ENCODE measurements at regions not wholly inside any gene's neighbourhood (a gene's known extent, or its start where the extent isn't known, plus 50 kb on each side); places are given as distances from the start of the nearest gene placed in this dataset.

DNA sequence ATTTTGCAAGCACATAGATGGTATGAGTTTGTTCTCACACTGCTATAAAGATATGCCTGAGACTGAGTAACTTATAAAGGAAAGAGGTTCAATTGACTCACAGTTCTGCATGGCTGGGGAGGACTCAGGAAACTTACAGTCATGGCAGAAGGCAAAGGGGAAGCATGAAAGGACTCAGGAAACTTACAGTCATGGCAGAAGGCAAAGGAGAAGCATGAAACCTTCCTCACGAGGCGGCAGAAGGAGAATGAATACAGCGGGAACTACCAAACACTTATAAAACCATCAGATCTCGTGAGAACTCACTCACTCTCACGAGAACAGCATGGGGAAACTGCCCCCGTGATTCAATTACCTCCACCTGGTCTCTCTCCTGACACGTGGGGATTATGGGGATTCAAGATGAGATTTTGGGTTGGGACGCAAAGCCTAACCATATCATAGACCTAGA is 101.9 kb upstream of the NCOR2 start:
- peak; percentile 78 to 89 for DNase-seq

DNA sequence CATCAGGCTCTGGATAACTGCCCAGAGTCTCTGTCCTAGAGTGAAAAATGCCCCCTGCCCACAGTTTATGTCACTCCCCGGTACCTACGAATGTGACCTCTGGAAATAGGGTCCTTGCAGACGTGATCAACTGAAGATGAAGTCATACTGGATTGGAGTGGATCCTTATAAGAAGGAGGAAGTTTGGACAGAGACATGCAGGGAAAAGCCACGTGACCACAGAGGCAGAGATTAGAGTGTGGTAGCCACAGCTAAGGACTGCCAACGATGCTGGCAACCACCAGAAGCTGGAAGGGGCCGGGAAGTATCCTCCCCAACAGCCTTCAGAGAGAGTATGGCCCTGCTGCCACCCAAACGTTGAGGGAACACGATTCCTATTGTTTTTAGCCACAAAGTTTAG is 101.2 kb upstream of the NCOR2 start:
- no peak for DNase-seq

DNA sequence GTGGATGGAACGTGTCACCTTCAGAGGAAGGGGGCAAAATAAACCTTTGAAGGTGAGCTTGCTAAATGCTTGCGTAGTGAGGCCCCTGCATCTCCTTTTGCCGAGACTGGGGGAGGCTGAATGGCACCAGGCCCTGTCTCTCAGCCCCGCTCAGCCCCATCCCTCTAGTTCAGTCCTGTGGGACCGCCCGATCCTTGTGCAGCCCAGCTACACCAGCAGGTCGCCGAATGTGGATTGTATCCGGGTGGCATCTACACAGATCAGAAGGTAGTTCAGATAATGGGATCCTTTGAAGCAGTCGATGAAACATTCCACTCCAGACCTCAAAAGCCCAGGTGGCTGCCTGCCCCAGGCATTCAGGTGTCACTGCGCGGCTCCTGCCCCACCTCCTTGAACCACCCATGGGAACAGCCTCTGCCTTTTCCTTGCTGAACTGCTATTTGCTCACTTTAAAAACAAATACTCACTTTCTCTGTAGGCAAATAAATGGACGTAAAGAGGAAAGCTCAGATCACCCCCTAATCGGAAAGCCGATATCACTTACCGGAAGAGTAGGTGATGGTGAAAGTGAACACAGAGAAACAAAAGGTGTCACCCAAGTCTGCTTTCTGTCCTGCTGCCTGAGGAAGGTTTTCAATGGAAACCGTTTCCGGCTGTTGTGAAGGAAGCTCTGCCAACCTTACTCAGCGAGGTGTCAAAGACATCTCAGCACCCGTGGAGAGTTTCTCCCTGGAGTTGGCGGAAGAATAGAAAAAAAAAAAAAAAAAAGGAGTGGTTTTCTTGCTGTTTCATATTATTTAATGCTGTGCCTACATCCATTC is 100.3 kb upstream of the NCOR2 start:
- DNase-seq, result no peak

DNA sequence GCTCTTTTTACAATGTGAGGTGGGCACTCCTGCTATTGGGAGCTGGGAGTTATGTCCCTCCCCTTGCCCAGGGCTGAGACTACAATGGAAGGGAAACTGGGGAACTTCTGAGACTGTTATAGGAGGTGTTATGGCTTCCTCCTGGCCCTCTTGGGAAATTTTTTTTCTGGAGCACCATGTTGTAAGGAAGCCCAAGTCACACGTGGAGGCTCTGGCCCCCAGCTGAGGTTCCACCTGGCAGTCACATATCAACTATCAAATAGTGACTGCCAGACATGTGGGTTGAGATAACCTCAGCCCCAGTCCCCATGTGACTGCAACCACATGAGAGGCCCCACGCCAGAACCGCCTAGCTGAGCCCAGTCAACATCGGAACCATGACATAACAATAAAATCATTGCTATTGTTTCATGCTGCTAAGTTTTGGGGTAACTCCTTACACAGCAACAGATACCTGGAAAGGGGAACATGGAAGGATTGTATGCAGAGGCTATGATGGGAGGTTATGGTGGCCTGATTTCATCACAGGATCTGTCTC is 99.4 kb upstream of the NCOR2 start:
- no peak for DNase-seq

DNA sequence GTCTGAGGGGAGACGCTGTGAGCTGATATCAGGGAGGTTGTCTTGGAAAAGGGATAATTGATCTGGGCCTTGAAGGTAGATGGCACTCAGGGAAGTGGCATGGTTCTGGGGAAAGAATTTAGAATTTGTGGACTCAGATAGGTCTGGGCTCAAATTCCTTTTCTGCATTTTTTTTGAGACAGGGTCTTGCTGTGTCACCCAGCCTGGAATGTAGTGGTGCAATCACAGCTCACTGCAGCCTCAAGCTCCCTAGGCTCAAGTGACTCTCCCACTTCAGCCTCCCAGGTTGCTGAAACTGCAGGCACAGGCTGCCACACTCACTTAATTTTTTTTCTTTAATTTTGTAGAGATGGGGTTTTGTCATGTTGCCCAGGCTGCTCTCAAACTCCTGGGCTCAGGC is 98.1 kb upstream of the NCOR2 start:
- DNase-seq, result no peak

DNA sequence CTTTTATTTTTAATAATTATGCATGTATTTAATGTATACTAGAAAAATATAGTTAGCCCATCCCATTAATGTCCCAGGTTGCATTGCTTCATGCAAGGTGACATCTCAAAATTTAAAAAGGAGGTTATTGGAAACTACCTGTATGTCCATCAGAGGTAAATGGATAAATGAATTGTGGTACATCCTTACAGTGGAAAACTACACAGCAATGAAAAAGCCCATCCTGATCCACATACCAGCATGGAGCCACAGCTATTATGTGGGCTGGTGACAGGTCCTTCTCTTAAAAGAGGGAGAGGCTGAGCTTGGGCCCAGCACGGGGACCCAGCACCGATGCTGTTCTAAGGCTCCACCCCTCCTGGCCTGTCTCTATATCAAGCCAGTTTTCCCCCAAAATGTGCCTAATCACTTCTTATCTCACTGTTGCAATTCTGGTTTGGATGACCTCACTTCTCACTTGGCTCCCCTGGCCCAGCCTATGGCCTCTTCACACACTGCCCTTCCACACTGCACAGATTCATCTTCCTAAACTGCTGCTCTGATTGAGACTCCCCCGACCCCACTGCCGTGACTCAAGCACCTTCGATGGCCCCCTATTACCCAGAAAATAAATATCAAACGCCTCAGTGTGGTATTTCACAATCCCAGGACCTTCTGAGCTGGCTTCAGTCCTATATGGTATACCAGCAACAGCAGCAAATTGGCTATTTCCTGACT is 97.1 kb upstream of the NCOR2 start:
- no peak for DNase-seq

DNA sequence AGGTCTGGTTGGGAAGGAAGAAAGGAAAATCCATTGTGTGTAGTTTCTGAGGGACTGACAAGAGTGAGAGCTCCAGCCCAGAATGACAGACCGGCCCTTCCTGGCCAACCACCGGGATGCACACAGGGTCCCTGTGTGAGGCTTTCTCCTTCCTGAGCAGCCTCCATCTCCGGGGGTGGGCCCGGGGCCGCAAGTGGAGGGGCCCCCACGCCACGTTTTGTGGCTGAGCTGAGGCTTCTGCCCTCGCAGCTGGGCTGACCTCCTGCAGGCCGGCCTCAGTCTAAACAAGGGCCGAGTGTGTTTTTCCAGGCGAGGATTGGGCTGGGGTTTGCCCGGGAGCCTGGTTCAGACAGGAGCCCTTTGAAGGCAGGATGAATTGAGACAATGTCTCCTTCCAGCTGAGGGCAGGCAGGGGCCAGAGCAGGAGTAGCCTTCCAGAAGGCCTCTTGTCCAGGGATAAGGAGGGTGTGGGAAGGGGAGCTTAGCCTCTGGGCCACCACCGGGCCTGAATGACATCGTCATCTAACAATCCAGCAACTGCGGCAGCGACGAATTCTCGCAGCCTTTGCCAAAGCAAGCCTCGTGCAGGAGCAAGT is 96.5 kb upstream of the NCOR2 start:
- DNase-seq, result no peak

DNA sequence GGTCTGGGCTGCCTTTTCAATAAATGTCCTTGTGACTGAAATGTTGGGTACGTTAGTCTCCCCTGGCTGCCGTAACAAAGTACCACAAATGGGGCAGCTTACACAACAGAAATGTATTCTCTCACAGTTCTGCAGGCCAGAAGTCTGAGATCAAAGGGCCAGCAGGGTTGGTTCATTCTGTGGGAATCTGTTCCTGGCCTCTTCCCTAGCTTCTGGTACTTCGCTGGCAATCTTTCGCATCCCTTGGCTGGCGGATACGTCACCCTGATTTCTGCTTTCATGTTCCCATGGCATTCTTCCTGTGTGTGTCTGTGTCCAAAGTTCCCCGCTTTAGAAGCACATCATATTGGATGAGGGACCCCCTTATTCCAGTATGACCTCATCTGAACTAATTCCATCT is 95.8 kb upstream of the NCOR2 start:
- no peak for DNase-seq

DNA sequence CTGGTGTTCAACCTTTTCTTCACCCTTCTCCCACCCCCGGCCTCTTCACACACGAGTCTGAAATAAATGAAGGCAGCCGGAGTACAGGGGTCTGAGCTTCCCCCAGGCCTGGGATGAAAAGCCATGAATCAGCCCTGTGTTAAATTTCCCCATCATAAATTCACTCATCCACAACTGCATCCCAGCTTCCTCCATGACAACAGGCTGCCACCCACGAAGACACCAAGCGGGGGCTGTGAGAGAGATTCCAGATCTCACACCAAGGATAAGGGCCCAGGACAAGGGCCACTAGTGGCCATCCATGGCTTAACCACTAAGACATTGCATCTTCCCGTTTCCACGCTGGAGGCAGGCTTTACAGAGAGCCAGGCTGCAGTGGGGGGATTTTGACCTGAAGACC is 93.9 kb upstream of the NCOR2 start:
- peak in 1 of 2 experiments; percentile 45 for DNase-seq

DNA sequence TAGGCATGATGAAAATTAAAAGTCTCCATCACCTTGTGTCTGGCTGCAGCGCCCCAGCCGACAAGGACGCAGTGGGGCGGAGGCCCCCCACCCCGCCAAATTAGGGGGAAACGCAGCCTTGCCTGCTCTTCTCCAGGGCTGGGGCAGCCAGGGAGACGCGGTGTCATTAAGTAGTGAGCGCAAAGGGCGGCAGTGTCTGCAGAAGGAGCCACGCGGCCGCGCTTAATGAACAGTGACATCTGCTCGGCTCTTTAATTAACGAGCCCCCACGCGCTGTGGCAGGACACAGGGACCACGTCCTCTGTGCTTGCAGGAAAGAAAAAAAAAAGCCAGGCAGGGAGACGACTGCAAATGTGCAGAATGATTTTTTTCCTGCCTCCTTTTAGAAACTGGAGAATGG is 93.4 kb upstream of the NCOR2 start:
- DNase-seq, result peak; percentile 90 to 96

DNA sequence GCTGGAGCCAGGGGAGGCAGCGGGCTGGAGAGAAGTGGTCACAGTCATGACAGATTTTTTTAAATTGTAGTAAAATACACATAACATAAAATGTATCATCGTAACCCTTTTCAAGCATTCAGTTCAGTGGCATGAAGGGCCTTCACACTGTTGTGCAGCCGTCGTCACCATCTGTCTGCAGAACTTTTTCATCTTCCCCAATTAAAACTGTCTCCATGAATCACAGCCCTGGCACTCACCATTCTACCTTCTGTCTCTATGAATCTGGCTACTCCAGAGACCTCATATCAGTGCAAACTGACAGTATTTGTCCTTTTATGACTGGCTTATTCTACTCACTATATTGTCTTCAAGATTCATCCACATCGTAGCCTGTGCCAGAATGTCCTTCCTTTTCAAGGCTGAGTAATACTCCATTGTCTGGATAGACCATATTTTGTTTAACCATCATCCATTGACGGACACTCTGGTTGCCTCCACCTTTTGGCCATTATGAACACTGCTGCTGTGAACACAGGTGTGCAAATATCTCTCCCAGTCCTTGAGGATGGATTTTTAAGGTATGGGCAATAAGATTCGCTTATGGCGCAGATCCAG is 91.5 kb upstream of the NCOR2 start:
- peak in 1 of 2 experiments; percentile 79 for DNase-seq

DNA sequence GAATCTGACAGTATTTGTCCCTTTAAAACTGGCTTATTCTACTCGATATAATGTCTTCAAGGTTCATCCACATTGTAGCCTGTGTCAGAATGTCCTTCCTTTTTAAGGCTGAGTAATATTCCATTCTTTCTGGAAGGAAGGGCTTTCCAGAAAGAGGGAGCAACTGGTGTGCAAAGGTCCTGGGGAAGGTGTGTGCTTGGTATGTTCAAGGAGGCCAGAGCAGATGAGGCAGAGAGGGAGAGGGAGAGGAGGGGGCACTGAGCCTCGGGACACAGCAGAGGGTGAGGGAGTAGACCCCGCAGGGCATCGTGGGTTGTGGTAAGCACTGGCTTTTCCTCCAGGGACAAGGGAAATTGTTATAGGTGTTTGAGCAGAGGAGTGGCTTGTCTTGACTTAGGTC is 90.9 kb upstream of the NCOR2 start:
- no peak for DNase-seq

DNA sequence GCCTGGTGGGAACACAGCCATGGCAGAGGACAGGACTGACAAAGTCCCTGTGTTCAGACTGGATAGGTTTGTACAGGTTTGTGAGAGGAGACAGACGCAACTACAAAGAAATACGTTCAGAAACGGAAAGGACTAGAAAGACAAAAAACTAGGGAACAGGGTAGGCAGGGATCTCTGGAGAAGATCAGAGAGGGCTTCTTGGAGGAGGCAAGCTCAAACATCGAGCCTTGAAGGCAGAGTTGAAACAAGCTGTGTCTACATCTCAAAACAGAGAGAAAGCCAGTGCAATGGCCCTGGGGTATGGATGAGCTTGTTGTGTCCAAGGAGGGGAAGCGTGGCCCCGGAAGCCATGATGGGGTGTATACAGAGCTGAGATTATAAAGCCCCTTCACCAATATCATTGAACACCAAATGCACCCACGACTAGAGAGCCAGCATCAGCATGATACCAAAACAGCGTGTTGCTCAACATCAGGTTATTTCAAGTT is 89.6 kb upstream of the NCOR2 start:
- DNase-seq, result no peak

DNA sequence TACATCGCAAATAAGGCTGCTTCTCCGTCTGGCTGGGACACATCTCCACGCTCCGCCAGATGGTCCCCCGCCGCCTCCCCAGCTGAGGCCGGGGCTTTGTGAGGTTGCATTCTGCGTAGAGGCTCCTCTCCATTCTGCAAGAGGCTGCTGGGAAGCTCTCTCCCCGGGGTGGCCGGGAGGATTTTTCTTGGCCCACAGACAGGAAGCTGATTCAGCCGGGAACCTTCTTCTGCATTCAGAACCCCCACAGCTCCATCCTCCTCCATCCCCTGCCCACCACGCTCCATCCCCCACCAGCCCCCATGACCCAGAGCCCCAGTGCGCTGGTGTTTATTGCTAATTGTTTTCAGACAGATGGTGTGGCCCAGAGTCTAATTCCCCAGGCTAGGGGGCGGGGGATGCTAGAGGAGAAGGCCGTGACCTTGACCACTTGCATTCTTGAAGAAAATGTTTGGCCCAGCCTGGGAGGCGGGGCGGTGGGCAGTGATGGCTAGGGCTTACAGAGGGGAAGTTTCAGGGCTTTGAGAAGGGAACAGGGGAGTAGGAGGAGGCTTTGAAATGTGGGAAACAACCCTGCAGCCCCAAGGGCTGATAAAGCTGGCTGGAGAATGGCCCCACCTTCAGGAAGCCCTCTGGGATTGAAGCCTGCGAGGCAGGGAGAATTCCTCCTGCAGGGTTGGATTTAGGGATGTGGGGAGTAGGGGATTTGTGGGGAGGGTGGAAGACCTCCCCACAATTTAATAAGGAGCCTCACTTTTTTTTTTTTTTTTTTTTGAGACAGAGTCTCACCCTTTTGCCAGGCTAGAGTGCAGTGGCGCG is 88.5 kb upstream of the NCOR2 start:
- peak; percentile 99 for DNase-seq

DNA sequence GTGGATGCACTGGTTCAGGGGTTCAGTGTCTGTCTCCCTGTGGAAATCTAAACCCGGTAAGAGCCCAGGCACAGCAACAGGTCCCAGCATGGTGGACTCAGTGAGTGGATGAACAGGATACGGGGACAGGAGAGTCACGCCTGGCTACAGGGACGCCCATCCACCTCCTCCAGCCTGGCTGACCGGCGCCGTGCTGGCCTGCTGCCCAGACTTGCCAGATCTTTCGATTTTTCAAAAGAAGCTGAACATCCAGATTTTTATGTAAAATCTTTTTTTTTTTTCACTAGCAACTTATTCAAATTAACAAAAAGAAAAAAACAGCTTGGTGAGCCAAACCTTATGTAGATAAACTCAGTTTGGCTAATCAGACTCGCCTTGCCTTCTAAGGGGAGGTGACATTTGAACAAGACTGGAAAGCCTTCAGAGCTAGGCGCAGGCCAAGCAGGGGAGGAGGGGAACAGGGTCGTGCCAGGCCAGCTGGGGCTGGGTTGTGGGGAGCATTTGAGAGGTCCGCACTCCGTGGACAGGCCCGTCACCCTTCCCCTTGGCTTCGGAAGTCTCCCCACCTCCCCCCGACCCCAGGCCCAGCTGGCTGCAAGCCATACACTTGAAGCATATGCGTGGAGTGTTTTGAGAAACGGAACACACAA is 87.8 kb upstream of the NCOR2 start:
- peak in 1 of 2 experiments; percentile 54 for DNase-seq

DNA sequence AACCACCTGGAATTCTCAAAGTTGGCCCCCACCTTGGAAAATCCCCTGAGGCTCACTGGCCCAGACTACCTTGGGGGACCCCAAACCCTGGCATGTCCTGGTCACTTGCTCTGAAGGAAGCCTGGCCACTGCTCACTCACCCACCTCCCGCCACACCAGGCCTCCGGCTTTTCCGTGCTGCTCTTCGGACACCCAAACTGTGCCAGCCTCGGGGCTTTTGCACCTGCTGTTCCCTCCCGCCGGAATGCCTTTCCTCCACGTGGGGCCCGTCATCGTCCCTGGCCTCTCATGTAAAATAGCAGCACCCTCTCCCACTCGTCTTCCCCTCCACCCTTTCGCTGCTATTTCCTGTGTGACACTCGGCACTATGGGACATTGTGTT is 87.2 kb upstream of the NCOR2 start:
- no peak for DNase-seq

DNA sequence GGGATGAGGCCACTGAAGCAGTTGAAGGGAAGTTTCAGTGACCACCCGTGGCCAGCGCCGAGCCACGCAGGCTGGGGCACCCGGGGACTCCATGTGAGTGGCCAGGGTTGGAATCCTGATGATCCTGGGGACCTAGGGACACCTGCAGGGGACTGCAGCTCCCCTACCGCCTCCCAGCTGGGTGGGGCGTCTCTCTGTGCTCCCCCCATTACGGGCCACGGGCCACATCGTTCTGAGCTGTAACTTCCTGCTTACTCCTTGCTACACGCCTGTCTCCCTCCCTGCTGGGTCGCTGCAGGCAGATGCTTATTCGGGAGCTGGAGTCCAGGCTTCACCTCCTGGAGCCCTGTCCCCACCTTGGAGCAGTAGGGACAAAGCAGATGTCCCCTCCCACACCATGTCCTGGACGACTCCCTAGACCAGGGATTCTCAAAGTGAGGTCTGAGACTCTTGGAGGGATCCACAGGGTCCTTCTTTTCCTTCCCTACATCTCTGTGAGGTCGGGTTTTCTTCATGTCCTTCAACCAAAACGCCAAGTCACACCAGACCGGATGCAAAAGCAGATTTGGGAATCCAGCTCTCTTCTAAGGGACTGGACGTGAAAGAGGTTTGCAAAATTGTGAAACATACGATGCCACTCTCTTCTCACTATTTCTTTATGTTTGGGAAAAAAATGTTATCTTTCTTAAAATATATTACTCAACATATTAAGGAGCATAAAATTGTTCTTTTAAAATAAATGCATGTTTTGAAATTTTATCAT is 85.9 kb upstream of the NCOR2 start:
- DNase-seq, result no peak

DNA sequence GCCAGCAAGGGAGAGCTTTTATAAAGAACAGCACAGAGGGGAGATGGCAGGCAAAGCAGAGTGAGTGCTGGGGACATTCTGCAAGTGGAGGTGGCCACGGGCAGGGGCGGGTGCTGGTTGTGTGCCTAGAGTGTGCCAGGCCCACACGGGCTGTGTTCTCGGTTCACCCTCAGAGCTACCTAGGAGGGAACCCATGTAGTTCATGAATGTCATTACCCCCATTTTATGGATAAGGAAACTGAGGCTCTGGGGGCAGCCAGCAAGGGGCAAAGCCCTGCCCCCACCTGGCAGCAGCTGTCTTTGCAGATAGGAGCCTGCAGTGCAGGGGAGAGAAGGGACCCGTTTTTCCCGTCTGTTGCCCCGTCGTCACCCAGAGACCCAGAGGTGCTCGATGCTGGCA is 85.2 kb upstream of the NCOR2 start:
- no peak for DNase-seq

DNA sequence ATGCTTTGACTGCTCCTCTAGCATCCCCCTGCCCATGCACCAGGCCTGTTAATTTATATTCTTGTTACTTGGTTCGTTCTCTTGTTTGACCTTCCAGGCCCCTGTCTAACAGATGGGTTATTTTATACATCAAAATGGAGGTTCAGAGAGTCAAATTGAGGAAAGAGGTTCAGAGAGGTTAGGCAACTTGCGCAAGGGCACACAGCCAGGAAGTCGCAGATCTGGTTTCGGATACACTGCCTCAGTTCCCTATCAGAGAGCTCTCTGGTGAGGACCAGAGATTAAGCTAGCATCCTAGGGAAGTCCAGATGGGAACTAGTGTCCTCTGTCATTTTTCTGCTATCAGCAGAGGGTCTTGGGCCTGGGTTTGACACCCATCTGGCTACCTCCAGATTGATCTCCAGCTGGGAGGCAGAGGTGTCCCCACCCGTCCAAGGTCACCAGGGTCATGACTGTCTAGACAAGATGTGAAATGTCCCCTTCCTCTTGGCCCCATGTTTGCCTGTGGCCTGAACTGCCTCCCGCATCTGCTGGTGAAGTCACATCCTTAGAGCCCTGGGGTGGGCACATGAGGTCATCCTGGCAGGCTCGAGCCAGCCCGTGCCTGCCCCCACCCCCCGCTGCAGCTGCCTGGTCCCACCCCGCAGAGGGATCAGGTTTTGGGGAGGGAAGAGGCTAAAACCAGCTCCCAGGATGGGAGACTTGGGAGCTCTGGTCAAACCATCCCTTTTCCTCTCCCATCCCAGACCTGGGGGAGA is 84.3 kb upstream of the NCOR2 start:
- peak; percentile 30 to 75 for DNase-seq

DNA sequence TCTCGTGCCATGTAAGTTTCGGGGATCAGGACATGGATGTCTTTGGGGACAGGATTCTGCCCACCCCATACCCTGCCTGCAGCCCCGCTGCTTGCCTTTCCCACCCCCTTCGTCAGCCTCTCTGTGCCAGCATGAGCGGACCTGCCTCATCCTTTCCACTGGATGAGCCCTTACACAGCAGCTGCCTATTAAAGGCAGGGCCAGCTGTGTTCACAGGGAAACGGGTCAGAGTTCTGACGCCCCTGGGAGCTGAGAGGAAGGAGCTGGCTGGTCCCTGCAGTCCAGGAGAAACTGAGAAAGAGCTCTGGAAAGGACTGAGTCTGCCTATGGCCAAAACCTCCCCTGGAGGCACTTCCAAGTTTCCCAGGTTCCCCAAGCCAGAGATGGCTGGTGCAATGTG is 83.5 kb upstream of the NCOR2 start:
- peak; percentile 25 to 67 for DNase-seq
